ENCODE measurements at regions not wholly inside any gene's neighbourhood (a gene's known extent, or its start where the extent isn't known, plus 50 kb on each side); places are given as distances from the start of the nearest gene placed in this dataset.

DNA sequence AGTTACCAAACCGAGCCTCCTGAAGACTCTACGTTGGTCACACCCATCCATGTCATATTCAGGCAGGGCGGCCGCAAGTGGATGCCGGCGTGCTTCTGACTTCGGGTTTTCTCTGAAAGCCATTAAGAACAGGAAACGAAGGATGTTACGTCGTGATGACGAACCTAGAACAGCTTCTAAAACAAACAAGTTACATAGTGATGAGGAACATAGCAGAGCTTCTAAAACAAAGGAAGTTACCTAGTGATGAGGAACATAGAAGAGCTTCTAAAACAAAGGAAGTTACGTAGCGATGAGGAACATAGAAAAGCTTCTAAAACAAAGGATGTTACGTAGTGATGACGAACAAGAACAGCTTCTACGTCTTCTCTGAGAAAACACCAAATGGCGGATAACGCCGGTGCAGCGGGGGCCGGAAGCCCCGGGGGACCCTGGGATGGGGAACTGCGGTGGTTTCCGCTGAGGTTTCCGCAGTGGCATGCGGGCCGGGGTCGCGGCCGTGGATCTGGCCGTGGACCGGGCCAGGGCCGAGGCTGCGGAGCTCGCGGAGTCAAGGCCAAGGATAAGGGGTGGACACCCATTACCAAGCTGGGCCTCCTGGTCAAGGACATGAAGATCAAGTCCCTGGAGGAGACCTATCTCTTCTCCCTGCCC lies 141.1 kb downstream of the SOCS6 start:
- DNase-seq, result no peak

DNA sequence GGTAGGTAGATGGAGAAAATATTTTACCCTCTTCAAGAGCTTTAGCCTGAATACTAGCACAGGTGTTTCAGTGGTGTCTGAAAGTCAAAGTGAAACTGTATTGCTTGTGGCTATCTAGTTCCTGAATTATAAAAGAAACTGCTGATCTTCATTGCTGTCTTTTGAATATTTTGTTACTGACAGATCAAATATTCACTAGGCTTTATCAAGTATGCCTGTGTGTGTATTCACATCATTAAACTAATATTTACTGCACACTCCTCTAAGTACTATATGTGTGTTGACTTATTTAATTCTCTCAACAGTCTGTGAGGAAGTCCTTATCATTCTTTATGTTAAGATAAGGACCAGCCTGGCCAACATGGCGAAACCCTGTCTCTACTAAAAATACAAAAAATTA lies 139.6 kb downstream of the SOCS6 start:
- DNase-seq, result no peak

DNA sequence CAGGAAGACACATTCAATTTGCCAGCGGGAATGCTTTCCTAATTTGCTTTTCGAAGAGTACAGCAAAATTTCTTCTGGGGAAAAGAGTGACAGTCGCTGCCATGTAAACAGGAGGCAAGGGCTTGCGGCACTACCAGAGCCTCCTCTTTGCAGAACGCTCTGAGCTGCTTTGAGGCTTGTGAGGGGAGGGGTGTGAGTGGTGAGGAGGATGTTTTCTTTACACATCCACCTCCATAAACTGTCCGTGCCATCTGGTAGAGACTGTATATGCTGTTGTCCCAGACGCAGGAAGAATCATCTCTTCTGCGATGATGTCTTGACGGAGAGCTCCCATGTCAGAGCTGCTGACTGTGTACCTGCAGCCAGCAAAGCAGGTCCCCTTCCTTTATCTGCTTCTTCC lies 138.0 kb downstream of the SOCS6 start:
- DNase-seq, result no peak

DNA sequence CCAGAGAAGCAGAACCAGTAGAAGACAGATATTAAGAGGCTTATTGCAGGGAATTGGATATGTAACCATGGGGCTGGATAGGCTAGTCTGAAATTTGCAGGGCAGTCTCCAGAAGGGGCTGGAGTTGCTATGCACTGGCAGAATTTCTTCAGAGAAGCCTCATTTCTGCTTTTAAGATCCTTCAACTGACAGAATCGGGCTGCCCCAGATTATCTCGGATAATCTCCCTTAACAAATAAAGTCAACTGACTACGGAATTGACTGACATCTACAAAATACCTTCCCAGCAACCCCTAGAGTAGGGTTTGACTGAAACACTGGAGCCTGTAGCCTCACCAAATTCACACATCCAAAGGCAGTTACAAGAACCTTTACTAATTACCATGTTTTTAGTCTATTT lies 136.4 kb downstream of the SOCS6 start:
- no peak for DNase-seq

DNA sequence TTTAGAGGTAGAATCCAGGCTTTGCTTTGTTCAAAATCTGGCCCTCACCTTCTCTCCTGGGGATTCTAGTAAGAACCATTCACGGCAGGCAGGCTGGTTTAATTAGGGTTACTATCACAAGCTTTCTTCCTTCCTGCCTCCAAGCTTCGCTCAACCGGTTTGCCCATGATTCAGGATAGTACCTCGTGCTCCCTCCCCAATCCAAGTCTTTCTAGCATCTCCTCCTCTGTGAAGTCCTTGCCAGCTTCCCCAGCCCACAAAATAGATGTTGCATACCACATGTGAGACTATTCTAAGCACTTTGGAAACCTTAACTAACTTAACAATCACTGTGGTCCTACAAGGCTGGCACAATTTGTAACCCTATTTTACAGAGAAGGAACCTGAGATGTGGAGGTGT lies 135.1 kb downstream of the SOCS6 start:
- no peak for DNase-seq

DNA sequence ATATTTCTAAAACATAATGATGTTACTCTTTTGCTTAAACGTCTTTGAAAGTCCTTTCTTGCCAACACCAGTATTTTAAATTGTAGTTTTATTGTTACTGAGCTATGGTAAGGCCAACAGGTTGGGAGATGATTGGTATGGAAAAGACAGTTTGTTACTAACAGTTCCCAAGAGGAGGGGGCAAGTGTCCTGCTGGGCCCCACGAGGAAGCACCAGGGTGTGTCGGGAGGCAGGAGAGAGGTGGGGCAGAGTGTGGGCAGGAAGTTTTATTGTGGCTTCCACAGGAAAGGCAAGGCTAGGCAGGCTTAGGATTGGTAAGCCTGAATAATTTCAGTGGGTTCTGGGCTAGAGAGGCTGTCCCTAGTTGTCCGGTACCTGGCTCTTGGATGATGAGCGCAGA lies 134.3 kb downstream of the SOCS6 start:
- DNase-seq, result no peak

DNA sequence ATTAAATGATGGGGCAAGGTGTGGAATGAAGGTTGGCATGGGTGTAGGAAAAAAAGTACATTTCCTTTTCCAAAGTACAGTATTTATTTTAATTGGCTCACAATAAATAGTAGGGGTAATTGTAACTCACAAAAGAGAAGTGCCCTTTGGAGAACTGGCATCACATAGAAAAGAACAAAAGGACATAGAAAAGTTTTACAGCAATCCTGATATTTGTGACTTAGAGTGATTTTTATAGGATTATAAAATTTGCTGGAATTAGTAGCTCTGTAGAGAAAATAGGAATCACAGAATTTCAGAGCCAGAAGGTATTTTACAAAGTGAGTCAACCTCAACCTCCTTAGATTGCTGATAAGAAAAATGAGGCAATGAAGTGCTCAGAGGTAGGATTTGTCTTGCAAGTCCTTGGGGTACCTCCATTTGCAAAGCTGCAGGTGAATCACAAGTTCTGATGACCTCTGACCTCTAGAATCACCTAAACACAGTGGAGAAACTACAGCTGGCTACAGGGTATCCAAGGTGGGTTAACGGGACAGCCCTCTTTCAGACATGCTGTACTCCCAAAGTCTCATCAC lies 133.6 kb downstream of the SOCS6 start:
- DNase-seq, result no peak

DNA sequence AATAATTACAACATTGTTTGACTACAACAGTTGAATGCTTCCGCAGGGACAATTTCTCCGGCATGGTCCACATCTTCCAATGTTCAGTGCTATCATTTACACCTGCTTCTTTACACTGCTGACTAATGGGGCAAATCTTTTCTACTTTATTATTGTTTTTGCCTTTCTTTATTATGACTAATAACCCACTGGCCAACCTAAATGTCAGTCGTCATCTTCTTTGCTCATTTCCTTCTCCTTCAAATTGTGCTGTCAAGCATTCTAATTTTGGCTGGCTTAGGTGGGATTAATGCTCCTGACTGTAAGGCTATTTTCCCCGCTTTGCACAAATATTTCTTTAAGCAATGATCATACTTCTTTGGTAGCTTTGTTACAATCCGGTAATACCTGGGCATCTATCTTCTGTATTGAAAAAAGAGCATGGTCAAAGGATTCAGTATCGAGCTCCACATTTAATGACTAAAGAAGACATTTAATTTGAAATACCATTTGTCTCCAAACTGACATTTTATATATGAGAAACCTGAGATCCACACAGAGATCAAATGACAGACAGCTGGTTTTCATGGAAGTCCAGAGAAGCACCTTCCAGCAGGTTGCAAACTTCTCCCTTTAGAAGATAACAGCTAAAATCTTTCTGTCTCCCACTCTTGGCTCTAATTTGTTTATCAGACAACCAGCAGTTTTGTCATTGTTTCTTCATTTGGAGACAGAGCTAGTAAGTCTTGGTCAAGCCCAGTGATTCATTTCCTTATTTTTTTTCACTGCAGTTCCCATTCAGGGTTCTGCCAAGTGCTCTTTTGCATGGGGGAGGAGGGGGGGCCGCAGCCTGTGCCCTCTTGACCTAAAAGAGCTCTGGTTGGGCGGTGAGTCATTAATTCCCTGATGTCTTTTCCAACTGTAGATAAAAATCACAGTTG lies 132.9 kb downstream of the SOCS6 start:
- no peak for DNase-seq

DNA sequence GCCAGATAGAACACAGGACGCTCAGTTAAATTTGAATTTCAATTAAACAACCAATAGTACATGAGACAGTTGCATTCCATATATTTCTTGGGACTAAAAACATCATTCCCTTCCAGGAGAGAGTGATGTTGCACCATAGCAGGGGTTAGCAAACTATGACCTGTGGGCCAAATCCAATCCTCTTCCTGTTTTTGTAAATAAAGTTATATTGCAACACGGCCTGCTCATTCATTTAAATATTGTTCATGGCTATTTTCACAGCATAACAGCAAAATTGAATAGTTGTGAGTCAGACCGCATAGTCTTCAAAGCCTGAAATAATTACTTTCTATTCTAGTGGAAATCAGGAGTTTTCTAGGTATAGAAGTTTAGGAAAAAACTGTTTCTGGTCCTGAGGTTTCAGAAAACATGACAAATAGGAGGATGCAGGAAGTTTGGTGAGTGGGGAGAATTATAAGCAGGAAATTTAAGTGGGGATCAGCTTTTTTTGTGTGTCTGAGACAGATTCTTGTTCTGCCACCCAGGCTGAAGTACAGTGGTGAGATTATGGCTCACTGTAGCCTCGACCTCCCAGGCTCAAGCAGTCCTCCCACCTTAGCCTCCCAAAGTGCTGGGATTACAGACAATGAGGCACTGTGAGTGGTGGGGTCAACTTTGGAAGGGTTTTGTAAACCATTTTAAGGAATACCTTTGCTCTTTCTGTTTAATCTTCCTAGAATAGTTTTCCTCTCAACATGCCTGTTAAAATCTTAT lies 131.5 kb downstream of the SOCS6 start:
- no peak for DNase-seq

DNA sequence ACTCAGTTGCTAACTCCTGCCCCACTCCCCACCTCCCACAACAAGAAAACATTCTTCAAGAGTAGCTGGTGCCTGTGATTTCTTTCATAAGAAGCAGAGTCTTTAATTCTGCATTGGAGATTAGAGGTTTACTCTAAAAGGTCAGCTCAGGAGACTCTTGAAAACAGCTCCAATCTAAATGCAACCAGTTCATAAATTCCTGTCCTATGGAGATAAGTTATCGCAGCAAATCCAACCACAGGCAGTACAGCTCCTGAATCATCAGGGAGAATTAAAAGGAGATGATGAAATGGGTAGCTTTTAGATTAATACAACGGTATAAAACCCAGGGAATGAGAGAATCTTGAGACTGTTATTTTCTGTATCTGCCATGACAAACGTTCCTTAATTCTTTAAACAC lies 130.7 kb downstream of the SOCS6 start:
- DNase-seq, result no peak

DNA sequence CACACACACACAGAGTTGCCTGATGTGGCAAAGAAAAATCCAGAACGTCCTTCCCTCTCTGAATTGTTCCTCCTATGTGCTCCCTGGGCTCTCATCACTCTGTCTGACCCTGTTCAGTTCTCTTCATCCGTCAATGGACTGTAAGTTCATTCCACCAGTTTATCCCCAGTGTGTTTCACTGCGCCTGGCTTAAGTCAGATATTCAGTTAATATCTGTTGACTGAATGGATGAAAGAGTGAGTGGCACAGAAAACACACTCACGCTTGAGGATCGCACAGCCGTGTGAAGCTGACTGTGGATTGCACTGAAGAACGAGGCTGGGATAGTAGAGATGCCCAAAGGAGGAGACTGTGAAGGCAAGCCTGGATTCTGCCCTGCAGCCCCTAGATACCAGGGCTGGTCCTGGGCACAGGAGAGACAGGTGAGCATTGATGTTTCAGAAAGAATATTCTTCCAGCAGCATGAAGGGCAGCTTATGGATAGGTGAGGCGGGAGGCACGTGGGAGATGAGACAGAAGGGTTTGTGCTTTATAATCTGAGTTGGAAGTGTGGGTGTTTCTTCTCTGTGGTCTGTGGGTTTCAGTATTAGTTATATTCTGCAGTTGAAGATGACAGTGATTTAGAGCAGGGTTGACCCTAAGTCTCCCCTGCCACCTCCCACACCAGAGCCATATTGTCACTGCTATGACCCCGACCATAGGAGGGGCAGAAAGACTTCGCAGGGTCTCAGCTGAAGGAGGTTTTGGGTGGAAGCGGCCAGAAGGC lies 129.9 kb downstream of the SOCS6 start:
- no peak for DNase-seq

DNA sequence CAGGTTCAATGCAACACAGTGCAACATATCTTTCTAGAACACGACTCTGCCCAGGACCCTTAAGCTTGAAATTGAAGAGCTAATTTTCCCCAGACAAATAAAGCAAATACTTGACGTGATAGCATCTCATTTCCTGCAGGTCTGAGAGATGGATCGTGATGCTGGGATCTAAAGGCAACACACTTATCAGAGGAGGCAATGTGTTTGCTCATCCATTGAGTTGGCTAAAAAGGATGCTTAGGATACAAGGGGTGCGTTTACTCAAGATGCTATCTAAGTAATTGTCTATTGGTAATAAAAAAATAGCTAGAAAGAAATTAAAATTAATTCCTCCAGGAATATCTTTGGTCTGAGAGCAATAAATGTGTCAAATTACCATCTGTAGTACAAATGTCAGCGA lies 129.0 kb downstream of the SOCS6 start:
- DNase-seq, result peak; percentile 52

DNA sequence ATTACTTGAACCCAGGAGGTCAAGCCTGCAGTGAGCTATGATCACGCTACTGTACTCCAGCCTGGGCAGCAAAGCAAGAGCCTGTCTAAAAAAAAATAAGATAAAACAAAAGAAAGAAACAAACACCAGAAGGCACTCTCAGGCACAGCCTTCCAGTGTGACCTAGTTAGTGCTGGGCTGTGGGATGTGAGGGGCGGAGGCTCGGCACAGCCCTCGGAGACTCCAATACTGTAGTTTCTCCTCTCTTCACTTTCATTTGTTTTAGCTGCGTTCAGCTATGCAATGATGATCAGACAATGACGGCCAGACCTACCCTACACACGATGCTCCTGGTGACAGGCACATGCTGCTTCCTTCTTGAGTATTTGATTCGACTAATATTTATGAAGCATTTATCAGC lies 127.7 kb downstream of the SOCS6 start:
- DNase-seq, result no peak

DNA sequence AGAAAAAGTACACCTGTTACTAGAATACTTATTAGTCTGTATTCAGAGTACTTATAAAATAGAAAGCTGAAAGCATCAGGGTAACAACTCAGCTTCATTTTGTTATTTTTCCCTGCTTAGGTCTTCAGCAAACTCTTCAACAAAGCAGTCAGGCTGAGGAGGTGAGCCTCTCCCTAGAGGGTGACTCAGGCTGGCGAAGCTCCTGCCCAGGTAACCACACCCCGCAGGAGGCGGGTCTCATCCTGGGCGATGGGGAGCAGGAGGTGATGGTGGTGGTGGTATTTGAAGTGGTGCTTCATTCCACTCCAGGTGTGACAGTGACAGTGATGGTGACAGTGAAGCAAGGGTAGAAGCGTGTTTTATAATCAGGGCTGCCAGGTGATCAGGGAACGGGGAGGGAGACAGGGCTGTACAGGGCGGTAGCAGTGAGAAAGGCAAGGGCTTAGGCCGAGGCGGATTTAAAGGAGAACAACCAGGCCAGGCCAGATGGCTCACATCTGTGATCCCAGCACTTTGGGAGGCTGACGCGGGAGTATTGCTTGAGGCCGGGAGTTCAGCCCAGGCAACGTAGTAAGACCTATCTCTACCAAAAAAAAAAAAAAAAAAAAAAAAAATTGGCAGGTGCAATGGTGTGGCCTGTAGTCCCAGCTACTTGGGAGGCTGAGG lies 127.1 kb downstream of the SOCS6 start:
- no peak for DNase-seq

DNA sequence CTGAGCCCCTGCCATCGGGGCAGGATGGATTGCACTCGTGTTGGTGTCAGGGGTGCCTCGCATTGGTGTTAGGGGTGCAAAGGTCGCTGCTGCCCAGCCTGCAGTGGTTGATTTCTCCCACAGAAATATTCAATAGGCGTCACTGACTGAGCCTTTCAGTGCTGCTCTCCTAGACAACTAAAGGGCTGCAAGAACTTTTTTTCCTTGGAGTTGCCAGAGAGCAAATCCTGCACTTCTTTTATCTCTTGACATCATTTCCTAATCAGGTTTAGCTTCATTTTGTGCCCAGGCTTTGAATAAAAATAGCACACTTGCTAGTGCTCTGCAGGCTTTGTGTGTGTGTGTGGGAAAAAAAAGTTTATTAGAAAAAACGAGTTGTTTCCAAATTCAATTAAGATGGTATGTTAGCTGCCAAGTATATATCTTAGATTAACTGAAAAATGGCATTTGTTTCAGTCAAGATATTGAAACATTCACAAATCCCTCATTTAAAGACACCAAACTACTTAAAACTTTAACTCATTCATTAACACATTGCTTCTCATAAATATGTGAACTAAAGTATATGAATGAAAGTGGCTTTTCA lies 125.6 kb downstream of the SOCS6 start:
- DNase-seq, result no peak

DNA sequence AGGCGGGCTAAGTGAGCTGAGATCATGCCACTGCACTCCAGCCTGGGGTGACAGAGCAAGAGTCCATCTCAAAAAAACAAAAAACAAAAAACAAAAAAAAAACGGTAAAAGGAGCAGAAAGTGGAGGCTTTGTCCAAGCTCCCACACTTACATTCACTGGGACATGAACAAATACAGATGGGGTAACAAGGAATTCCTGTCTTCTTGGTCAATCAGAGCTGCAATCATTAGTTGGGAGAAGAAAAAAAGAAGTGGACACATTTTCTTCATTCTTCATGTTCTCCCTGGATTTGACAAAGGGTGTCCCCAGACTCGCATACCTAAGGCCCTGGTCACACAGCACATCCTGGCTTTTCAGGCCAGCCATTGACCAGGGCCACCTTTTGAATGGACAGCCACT lies 124.6 kb downstream of the SOCS6 start:
- DNase-seq, result no peak

DNA sequence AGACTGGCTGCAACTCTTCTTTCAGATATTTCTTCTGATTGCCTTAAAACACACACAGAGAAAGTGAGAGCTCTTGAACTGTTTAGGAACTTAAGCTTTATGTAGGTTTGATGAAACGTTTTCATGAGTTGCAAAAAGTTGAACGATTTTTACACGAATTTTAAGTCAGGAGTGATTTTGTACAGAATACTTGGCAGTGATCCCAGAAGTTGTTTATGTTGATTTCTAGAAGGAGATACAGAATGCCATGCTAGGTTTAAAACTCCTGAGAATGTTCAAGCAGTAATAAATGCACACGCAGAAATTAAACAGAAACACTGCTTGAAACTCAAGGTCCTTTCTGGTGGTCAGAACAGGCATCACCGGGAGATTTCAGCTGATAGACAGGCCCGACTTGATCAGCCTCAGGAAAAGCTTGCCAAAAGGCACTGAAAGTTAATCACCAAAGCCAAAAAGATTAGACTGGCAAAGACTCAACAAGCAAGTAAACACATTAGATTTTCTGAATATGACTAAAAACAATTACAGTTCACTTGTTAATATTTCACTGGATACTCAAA lies 123.1 kb downstream of the SOCS6 start:
- DNase-seq, result no peak

DNA sequence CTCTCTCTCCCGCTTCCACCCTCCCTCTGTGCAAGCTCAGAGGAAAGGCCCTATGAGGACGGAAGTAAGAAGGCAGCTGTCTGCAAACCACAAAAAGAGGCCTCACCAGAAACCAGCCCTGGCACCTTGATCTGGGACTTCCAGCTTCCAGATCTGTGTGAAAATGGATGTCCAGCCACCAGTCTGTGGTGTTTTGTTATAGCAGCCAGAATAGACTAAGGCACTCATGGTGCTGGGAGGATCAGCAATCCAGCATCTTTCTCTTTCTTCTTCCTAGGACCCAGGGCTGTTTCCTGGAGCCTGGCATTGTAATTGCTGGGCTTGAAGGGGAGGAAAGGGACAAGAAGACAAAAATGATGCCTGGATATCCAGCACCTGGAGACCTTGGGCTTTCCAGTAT lies 122.5 kb downstream of the SOCS6 start:
- DNase-seq, result no peak

DNA sequence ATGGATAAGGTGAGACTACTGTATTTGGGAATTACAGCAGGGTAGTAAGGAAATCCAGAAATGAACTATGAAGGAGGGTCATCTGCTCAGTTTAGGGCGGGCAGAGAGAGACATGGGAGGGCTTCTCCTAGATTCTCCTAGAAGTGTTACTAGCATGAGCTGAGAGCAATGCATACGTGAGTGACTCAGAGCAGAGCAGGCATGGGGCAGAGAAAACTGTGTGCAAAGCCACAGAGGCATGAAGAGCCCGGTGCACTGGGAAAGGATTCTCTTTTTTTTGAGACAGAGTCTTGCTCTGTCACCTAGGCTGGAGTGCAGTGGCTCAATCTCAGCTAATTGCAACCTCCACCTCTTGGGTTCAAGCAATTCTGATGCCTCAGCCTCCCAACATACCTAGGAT lies 116.2 kb downstream of the SOCS6 start:
- DNase-seq, result no peak

DNA sequence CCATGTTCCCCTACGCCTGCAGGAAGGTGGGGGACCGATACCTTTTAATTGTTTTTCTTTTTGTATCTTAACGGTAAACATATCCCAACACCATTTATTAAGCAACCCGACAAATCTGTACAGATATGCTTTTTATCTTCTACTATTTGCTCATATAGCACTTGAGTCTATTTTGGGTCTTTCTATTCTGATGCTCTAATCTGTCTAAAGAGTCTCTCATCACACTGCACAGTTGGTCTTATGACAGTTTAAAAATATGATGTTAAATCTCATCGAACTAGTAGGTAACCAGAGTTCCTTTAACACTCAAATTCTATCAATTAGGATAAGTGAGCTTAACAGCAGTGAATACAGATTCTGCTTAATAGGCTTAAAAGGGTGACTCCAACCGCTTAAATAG lies 111.6 kb downstream of the SOCS6 start:
- no peak for DNase-seq

DNA sequence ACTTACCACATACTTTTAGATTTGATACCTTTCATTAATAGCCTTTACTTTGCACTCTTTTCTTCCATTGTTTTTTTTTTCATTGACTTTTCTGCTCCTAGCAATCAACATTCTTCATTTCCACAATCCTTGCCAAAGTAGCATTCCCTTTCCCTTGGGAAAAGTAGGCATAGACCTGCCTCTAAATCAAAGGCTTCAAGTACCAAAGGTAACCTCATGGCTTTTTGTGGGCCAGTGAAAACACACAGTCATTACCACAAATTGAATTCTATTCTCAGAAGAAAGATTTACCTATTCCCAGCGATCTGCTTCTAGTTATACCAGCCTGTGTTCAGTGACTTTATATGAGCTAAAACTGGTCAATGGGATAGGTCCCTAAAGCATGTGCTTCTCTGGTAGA lies 109.2 kb downstream of the SOCS6 start:
- no peak for DNase-seq
